C4-2B (cell line): ENCODE measurements at regions not wholly inside any gene's neighbourhood (a gene's known extent, or its start where the extent isn't known, plus 50 kb on each side); places are given as distances from the start of the nearest gene placed in this dataset.

ENCODE experiments used
- CTCF ChIP-seq: fragments of 450-650 bp; conservative IDR thresholded peaks from 2 replicates; pipeline ENCODE4 v1.5.1; 2017; ENCODE audit warnings: mild to moderate bottlenecking
- ZFX ChIP-seq: fragments of 450-650 bp; IDR thresholded peaks from 2 replicates; pipeline ENCODE4 v1.6.1; 2017

GRCh38 chrX:38870361-38870895 is 69.2 kb downstream of the MID1IP1 start:
- TF ChIP-seq CTCF (no peak), ZFX (no peak)
